Activated naive CD4-positive, alpha-beta T cell treated with anti-CD3 and anti-CD28 coated beads, Interleukin-2, amount 50 U/mL, for 72 hours (primary cell): ENCODE measurements at regions not wholly inside any gene's neighbourhood (a gene's known extent, or its start where the extent isn't known, plus 50 kb on each side); places are given as distances from the start of the nearest gene placed in this dataset.

ENCODE experiments used
- ATAC-seq, 2 donors: fragments of 150-1000 bp; cut with Tn5 transposase; 2 replicates each; pipeline ENCODE4 v1.10.0; 2021; ENCODE audit warnings: mild to moderate bottlenecking in 2 of 2, moderate library complexity in 2 of 2
- DNase-seq, 2 donors: peaks; one replicate each; pipeline ENCODE4 v3.0.0; 2021 to 2022; ENCODE audit warnings: low spot score in 2 of 2
- H3K27ac Mint-ChIP-seq, 2 donors: one replicate each; pipeline ENCODE4 v1.8.0; 2022; ENCODE audit warnings: mild to moderate bottlenecking in 2 of 2, mixed read lengths in 2 of 2
- H3K36me3 Mint-ChIP-seq, 2 donors: one replicate each; pipeline ENCODE4 v1.8.0; 2022; ENCODE audit warnings: mixed read lengths in 2 of 2
- H3K9me3 Mint-ChIP-seq, 2 donors: one replicate each; pipeline ENCODE4 v1.8.0; 2022; ENCODE audit warnings: mixed read lengths in 2 of 2

DNA sequence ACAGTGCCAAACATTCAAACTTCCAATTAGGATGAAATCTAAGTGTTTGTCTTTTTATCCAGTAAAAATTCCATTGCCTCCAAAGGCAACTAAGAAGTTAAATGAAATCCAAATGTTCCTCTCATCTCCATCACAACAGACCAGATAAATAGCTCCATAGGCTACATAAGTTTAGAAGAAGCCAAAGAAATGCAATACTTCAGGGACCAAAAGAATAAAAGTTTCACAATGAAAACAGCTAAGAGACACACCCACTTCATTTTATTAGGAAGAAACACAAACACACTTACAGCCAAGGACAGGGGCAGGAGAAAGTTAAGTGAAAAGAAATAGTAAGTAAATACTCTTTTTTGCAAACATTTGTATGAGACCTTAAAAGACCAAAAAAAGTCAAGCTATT, 88.5 kb upstream of the CCDC150 start:
- ATAC-seq (no peak), DNase-seq (no peak)
- Mint-ChIP-seq H3K27ac (no peak overlapping the region), H3K36me3 (no peaks in the 10 kb centered on the region), H3K9me3 (no peaks in the 10 kb centered on the region)

DNA sequence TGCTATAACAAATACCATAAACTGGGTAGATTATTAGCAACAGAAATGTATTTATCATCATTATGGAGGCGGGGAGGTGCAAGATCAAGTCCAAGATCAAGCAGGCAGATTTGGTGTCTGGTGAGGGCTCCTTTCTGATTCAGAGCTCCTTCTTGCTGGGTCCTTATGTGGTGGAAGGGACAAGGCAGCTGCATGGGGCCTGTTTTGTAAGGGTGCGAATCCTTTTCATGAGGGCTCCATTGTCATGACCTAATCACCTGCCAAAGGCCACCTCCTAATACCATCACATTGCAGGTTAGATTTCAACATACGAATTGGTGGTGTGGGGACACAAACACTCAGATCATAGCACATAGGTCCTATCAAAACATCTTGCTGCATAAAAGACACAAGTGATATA, 84.4 kb upstream of the CCDC150 start:
- Mint-ChIP-seq H3K27ac (no peak overlapping the region), H3K36me3 (no peaks in the 10 kb centered on the region), H3K9me3 (no peaks in the 10 kb centered on the region)
- no peak for DNase-seq
- ATAC-seq = no peak

DNA sequence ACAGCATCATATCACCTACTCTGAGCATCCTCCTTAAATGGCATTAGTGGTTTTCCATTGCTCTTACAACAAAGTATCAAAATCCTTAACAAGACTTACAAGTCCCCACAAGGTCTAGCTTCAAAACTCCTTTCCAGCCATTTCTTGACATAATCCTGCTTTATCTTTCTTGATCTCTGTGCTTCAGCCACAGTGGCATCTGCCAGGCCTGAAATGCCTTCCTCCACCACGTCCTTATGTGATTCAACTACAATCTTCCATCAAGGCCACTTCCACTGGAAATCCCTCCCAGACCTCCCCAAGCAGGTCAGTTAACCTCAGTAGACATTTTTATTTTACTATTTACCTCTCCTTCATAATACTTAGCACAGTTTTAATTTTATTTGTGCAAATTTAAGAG, 83.8 kb upstream of the CCDC150 start:
- DNase-seq (no peak), ATAC-seq (no peak)
- Mint-ChIP-seq H3K27ac (no peak overlapping the region), H3K36me3 (no peaks in the 10 kb centered on the region), H3K9me3 (no peaks in the 10 kb centered on the region)

DNA sequence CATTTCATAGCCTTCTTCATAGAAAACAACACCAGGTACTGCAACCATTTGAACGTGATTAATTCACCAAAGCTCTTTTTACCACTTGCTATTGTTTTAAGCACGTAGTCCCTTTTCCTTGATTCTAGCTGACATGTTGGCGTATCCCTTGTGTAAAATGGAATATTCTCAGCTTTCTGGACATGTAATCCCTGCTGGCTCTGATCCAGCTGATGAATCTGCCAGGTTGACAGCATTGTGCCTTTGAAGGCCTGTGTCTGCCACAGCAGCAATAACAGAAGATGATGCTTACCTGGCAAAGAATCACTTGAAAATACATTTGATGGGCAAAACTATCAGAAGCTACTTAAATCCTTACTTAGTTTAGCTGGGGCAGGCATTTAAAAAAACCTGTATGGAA, 81.0 kb upstream of the CCDC150 start:
- H3K27ac Mint-ChIP-seq = no peak overlapping the region
- ATAC-seq (no peak), DNase-seq (no peak)
- peaks cover 0 to 4% of the 10 kb centered on the region in 2 donors for H3K36me3 Mint-ChIP-seq
- H3K9me3 Mint-ChIP-seq = no peaks in the 10 kb centered on the region

DNA sequence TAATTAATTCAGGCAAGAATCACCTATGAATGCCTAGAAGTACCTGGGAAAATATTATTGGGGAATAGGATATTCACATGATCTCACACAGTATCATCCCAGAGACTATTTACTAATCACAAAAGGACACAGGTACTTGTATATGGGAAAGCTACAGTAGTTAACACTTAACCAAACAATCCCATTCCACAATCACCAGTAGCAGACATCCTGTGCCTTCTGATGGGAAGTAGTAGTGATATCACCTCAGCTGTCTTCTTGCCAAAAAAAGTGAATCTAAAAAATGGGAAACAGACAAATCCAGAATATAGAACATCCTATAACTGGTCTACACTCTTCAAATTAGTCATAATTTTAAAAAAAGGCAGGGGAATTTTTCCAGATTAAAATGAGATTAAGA, 75.6 kb upstream of the CCDC150 start:
- no peak for ATAC-seq

DNA sequence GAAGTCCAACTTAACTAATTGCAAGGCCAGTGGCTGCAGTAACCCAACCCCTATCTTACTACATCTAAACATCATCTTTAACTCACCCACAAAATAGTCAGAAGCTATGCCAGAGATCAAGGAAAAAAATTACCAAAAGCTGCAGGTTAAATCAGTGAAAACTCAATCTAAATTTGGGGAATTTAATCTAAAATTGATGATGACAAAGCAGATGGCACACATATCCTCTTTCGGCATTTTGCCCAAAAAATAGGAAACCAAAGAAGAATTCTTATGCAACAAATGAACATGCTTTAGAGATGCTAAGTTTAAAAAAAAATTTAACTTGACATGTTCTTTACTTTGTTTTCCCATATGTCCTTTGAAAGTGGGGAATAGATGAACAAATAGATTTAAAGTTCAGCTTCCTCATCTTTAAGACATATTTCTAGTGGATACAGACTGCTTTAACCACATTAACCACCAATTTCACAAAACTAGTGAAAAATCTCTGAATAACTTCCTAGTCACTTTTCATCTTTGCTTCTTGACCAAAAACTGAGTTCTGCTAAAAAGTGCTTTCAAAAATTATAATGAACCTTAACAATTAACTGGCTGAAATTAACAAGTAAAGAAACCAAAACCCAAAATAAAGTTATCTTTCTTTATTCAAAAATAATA, 74.3 kb upstream of the CCDC150 start:
- peaks cover 0 to 4% of the 10 kb centered on the region in 2 donors for H3K36me3 Mint-ChIP-seq
- ATAC-seq (no peak), DNase-seq (no peak)
- H3K27ac Mint-ChIP-seq = no peak overlapping the region
- H3K9me3 Mint-ChIP-seq = no peaks in the 10 kb centered on the region

More for the DNA sequence above, 75.6 kb upstream of the CCDC150 start:
- no peak for DNase-seq
- Mint-ChIP-seq H3K9me3 (no peaks in the 10 kb centered on the region), H3K27ac (no peak overlapping the region), H3K36me3 (peaks cover 0 to 4% of the 10 kb centered on the region in 2 donors)

DNA sequence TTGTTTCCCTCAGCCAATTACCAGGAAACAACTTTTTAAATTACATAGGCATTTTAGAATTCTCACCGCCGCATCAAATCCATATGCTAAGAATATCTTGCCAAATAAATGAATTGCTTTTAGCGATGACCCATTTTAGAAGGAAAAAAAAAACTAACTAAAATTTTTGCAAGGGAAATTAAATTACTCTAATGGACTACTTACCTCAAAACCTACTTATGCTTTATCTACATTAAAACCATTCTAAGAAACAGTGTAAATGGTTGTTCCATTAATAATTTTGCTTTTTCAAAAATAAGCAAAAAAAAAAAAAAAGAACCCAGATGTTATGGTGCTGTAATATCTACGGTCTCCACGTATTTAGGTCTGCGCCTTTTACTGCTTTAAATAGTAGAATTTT, 73.5 kb upstream of the CCDC150 start:
- no peak for ATAC-seq
- Mint-ChIP-seq H3K9me3 (no peaks in the 10 kb centered on the region), H3K36me3 (peaks cover 0 to 4% of the 10 kb centered on the region in 2 donors), H3K27ac (no peak overlapping the region)
- no peak for DNase-seq

DNA sequence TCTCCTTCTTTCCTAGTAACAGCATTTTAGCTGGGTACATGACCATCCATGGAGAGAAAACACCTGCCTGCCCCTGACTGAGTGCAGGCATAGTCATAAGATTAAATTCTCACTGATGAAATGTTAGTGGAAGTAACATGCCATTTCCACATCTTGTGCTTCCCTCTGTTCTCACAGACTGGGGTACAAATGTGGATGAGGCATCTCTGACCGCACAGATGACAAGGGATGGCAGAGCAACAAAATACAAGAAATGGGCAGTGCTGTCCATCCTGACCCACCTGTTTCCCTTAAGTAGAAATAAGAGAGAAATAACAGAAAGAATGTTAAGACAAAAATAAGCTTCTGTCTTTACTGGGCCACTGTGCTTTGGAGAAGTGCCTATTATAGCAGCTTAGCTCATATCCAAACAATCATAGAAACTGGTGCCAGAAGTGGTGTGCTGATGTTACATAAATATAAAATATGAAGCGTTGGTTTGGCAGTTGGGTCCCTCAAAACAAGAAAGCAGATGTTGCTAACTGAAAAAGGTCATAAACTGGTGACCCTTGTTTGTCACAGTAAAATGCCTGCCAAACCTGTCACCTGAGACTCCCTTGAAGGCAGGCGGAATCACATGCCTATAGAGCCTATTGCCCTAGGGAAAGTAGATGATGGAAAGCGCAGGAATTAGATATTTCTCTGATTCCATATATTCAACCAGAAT, 72.4 kb upstream of the CCDC150 start:
- DNase-seq (no peak), ATAC-seq (no peak)
- Mint-ChIP-seq H3K27ac (no peak overlapping the region), H3K9me3 (no peaks in the 10 kb centered on the region), H3K36me3 (no peaks in the 10 kb centered on the region)

DNA sequence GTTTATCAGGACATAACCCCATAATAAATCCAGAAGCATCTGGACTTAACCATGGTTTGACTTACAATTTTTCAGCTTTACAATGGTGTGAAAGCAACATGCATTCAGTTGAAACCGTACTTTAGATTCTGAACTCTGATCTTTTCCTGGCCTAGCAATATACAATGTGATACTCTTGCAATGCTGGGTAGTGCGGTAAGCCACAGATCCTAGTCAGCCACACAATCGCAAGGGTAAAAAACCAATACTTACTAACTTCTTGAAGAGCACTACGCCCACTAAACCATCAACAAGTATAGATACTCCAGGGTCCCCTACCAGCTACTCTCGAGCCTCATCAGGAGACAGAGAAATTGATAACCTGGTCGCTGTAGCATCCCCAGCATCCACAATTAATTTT, 71.0 kb upstream of the CCDC150 start:
- Mint-ChIP-seq H3K9me3 (peaks cover 0 to 1% of the 10 kb centered on the region in 2 donors), H3K27ac (no peak overlapping the region), H3K36me3 (peaks cover 3 to 6% of the 10 kb centered on the region in 2 donors)
- no peak for DNase-seq
- ATAC-seq = no peak

DNA sequence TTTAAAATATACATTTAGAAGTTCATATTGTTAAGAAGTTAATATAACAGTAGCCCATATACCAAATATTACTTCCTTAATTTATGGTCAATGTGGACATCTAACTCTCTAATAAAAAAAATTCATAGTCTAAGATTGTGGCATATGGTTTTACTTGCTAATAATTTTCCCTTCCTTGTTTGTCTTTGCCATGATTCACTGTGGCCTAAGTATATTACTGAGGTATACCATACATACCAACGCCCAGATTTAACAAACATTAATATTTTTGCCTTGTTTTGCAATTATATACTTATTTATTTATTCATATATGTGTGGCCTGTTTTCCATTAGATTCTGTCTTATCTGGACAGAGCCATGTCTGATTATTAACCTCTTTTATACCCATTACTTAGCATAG, 54.6 kb upstream of the CCDC150 start:
- H3K27ac Mint-ChIP-seq = no peak overlapping the region
- no peaks in the 10 kb centered on the region for H3K36me3 Mint-ChIP-seq
- ATAC-seq (no peak), DNase-seq (no peak)
- H3K9me3 Mint-ChIP-seq = peaks cover 0 to 12% of the 10 kb centered on the region in 2 donors

DNA sequence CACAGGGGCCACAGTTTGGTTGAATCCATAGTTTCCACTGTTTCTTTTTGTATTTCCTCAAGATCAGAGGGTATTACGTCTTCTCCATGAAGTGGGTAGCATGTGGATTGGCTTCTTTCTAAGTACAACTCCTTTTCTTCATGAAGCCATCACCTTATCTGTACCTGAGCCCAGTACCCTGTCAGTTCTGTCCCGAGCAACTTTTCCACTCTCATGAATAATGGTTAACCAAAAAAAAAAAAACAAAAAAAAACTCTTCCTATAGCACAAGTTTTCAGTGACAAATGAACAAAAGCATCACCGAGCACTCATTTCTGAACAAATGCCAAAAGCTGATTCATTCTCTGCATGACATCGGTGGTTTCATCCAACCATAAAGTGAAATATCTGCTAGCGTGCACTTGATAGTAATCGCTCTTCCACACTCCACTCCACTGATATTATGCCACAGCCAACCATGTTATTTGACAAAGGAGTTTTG, 53.0 kb upstream of the CCDC150 start:
- Mint-ChIP-seq H3K36me3 (no peaks in the 10 kb centered on the region), H3K9me3 (peaks cover 0 to 12% of the 10 kb centered on the region in 2 donors)
- ATAC-seq = peak; percentile 33 to 77

DNA sequence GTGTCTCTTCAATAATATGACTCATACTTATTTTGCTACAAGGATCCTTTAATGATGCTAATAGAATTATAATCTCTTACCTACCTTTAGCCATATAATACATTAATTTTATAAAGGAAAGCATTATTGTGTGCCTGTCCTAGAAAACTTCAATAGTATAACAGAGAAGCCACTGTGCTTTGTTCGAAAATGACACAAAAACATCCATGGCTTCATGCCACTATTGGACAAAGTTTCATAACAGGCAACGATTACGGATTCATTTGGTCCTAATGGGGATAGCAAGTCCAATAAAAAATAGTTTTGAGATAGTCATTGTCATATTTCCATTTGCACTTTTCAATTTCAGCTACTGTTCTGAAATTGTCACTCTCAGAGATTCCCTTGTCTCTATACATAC, 52.5 kb upstream of the CCDC150 start:
- peaks cover 0 to 12% of the 10 kb centered on the region in 2 donors for H3K9me3 Mint-ChIP-seq
- no peaks in the 10 kb centered on the region for H3K36me3 Mint-ChIP-seq
- ATAC-seq (no peak), DNase-seq (no peak)
- no peak overlapping the region for H3K27ac Mint-ChIP-seq

More for the DNA sequence above, 53.0 kb upstream of the CCDC150 start:
- no peak overlapping the region for H3K27ac Mint-ChIP-seq
- no peak for DNase-seq

DNA sequence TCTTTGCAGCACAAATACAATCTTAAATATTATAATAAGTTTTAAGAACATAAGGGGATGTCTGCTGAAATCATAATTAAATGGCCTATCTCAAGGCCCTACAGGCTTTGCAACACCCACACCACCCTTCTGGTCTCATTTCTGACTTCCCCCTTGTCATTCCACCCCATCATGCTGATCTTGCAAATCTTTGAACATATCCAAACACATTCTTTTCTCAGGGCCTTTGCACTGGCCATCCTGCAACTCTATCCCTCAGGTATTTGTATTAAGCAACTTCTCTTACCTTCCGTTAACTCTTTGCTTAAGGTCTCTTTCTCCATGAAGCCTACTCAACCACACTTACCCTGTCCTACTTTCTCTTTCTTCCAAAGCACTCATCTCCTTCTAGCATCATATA, 51.8 kb upstream of the CCDC150 start:
- Mint-ChIP-seq H3K27ac (no peak overlapping the region), H3K36me3 (no peaks in the 10 kb centered on the region), H3K9me3 (peaks cover 0 to 12% of the 10 kb centered on the region in 2 donors)
- ATAC-seq = no peak
- DNase-seq = no peak

DNA sequence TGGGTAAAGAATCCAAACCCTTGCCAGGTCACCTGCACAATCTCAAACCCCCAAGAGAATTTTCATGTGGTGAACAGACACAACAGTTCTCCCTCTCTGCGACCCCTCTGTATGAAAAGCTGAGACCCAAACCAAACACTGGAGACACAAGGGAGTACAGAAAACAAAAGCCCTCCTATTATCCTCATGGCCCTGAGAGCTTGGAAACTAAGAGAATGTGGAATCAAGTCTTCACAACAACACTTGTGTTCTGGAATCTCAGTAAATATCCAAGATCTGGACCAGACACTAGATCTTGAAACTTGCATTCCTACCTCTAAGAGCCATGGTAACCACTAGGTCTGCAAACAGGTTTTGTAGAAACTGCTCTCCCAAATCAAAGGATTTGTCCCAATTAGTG, 50.1 kb upstream of the CCDC150 start:
- no peak for ATAC-seq
- DNase-seq = no peak

More for the DNA sequence above, 50.1 kb upstream of the CCDC150 start:
- Mint-ChIP-seq H3K9me3 (peaks cover 0 to 12% of the 10 kb centered on the region in 2 donors), H3K27ac (no peak overlapping the region), H3K36me3 (no peaks in the 10 kb centered on the region)
